Smooth muscle cell (in vitro differentiated cells): ENCODE measurements at regions not wholly inside any gene's neighbourhood (a gene's known extent, or its start where the extent isn't known, plus 50 kb on each side); places are given as distances from the start of the nearest gene placed in this dataset.

Source experiments
- DNase-seq: peaks from one replicate; lab custom pipeline; 2025; ENCODE audit not compliant: unreplicated experiment; lab: John Stamatoyannopoulos, UW
- H2AFZ ChIP-seq: fragments of 200-600 bp; sonication (generic); 2 replicates; pipeline ENCODE4 v1.6.0; 2016; ENCODE audit warnings: antibody characterized with exemption, low read depth, mild to moderate bottlenecking
- H3F3A ChIP-seq: fragments of 200-600 bp; sonication (generic); 2 replicates; pipeline ENCODE4 v1.6.0; 2017; ENCODE audit warnings: antibody characterized with exemption, low read depth
- H3K27ac ChIP-seq: fragments of 200-600 bp; sonication (generic); 2 replicates; pipeline ENCODE4 v1.5.1; 2016; ENCODE audit warnings: low read depth, mild to moderate bottlenecking
- H3K27me3 ChIP-seq: fragments of 200-600 bp; sonication (generic); 2 replicates; pipeline ENCODE4 v1.6.1; 2016; ENCODE audit warnings: low read depth, mild to moderate bottlenecking
- H3K36me3 ChIP-seq: fragments of 200-600 bp; sonication (generic); 2 replicates; pipeline ENCODE4 v1.5.1; 2016; ENCODE audit warnings: low read depth
- H3K4me1 ChIP-seq: fragments of 200-600 bp; sonication (generic); 2 replicates; pipeline ENCODE4 v1.5.1; 2016; ENCODE audit warnings: low read depth
- H3K4me2 ChIP-seq: fragments of 200-600 bp; sonication (generic); 2 replicates; pipeline ENCODE4 v1.6.0; 2016; ENCODE audit warnings: mild to moderate bottlenecking
- H3K4me3 ChIP-seq: fragments of 200-600 bp; sonication (generic); 2 replicates; pipeline ENCODE4 v1.5.1; 2016; ENCODE audit warnings: mild to moderate bottlenecking
- H3K79me2 ChIP-seq: fragments of 200-600 bp; sonication (generic); 2 replicates; pipeline ENCODE4 v1.6.0; 2016; ENCODE audit warnings: low read depth, mild to moderate bottlenecking
- H3K9ac ChIP-seq: fragments of 200-600 bp; sonication (generic); 2 replicates; pipeline ENCODE4 v1.6.0; 2016; ENCODE audit warnings: low read depth
- H3K9me3 ChIP-seq: fragments of 200-600 bp; sonication (generic); replicated peaks from 2 replicates; pipeline ENCODE4 v1.5.1; 2016; ENCODE audit warnings: low read depth
- H4K20me1 ChIP-seq: fragments of 200-600 bp; sonication (generic); 2 replicates; pipeline ENCODE4 v1.6.0; 2016; ENCODE audit warnings: low read depth
- WGBS: methylation state at CpG from one replicate; pipeline ENCODE4 v1.1.7; 2016; ENCODE audit warnings: low lambda C conversion rate; 5-methylcytosine and 5-hydroxymethylcytosine counted together
- TF ChIP-seq, protein P1 (sequence below): fragments of 200-600 bp; sonication (generic); IDR thresholded peaks from 2 replicates; pipeline ENCODE4 v1.5.1; 2017; ENCODE audit warnings: borderline replicate concordance, mild to moderate bottlenecking, antibody characterized with exemption; ENCODE audit not compliant: insufficient read depth, poor library complexity, severe bottlenecking

DNA sequence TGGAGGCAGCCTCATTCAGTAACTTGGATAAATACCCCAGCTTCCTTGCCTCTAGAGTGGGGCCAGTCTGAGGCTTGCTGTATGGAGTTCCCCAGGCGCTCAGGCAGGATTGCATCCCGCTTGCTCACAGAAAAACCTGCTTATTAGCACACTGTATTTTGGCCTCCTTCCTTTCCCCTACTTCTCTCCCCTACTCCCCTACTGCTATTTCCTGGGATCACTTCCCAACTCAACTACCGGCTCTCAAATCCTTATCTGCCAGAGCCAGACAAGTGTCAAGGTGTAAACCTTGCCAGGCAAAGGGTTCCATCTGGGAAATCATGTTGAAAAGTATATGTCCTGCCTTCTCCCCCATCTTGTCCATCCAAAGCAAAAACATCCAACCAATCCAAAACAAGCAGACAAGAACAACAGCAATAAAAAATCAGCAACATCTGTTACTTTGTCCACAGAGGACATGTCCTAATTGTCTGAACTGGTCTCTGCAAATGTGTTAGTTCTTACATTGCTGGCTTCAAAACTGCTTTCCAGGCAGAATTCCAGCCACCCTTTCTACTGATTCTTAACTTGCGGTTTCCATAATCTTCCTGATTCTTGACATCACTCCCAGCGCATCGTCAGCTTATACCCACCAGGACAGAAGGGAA lies 164.1 kb upstream of the SEMA6A start:
- Histone ChIP-seq H3K36me3 (no peaks in the 10 kb centered on the region), H3K27me3 (peaks cover 18% of the 10 kb centered on the region), H3K79me2 (no peaks in the 10 kb centered on the region), H4K20me1 (no peaks in the 10 kb centered on the region), H3K9me3 (no peaks in the 10 kb centered on the region), H3K9ac (no peak overlapping the region), H3K27ac (no peak overlapping the region), H3F3A (no peaks in the 10 kb centered on the region), H3K4me2 (peak overlapping the region; percentile 74), H2AFZ (no peak overlapping the region), H3K4me3 (no peak overlapping the region), H3K4me1 (peaks cover 19% of the 10 kb centered on the region)
- TF ChIP-seq, protein P1, sequence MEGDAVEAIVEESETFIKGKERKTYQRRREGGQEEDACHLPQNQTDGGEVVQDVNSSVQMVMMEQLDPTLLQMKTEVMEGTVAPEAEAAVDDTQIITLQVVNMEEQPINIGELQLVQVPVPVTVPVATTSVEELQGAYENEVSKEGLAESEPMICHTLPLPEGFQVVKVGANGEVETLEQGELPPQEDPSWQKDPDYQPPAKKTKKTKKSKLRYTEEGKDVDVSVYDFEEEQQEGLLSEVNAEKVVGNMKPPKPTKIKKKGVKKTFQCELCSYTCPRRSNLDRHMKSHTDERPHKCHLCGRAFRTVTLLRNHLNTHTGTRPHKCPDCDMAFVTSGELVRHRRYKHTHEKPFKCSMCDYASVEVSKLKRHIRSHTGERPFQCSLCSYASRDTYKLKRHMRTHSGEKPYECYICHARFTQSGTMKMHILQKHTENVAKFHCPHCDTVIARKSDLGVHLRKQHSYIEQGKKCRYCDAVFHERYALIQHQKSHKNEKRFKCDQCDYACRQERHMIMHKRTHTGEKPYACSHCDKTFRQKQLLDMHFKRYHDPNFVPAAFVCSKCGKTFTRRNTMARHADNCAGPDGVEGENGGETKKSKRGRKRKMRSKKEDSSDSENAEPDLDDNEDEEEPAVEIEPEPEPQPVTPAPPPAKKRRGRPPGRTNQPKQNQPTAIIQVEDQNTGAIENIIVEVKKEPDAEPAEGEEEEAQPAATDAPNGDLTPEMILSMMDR = no peak
- 60% methylated on average over 6 of the region's 6 CpGs for WGBS
- no peak for DNase-seq

DNA sequence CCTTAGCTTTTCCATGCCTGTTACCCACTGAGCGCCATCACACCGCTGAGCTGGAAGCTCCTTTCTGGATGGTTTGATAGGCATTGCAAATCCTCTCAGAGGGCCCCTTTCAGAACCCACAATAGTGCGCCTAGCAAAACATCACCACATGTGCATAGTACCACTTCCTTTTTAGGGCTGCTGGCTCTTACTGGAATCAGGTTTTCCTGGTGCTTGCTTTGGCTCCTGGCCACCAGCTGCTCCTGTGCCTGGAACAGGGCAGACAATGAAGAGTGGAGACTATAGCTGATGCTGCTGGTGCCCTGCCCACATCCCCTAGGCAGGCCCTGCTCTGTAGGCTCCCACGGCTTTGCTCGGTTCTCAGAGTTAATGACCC lies 163.6 kb upstream of the SEMA6A start:
- no peak overlapping the region for H3K9ac ChIP-seq
- H3K79me2 ChIP-seq = no peaks in the 10 kb centered on the region
- H4K20me1 ChIP-seq = no peaks in the 10 kb centered on the region
- H3K9me3 ChIP-seq = no peaks in the 10 kb centered on the region
- H3K36me3 ChIP-seq = no peaks in the 10 kb centered on the region
- TF ChIP-seq, protein P1 = no peak
- H2AFZ ChIP-seq = no peak overlapping the region
- no peaks in the 10 kb centered on the region for H3F3A ChIP-seq
- H3K4me2 ChIP-seq = no peak overlapping the region
- H3K27me3 ChIP-seq = peaks cover 18% of the 10 kb centered on the region
- 46% methylated on average over 5 of the region's 5 CpGs for WGBS
- H3K4me3 ChIP-seq = no peak overlapping the region
- no peak overlapping the region for H3K27ac ChIP-seq
- no peak for DNase-seq
- H3K4me1 ChIP-seq = peaks cover 21% of the 10 kb centered on the region

DNA sequence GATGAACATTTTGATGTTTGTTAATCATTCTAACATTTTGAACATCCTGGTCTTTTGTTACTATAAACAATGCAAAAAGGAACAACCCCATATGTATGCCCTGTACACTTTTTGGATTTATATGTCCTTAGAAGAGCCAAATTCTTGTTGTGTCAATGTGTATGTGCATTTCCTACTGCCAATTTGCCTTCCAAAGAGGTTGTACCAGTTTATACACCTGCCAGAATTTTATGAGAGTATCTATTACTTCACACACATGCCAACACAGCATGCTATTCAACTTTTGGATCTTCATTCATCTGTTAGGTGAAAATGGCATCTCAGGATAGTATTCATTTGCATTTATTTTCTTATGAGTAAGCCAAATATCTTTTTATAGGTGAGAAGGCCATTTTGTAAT lies 162.0 kb upstream of the SEMA6A start:
- no peaks in the 10 kb centered on the region for H4K20me1 ChIP-seq
- peaks cover 18% of the 10 kb centered on the region for H3K27me3 ChIP-seq
- peaks cover 21% of the 10 kb centered on the region for H3K4me1 ChIP-seq
- TF ChIP-seq, protein P1 = no peak
- no peak overlapping the region for H3K4me3 ChIP-seq
- DNase-seq = no peak
- no peak overlapping the region for H3K9ac ChIP-seq
- H3K9me3 ChIP-seq = no peaks in the 10 kb centered on the region
- H3K4me2 ChIP-seq = no peak overlapping the region
- no peaks in the 10 kb centered on the region for H3F3A ChIP-seq
- no peaks in the 10 kb centered on the region for H3K36me3 ChIP-seq
- H3K27ac ChIP-seq = no peak overlapping the region
- no peak overlapping the region for H2AFZ ChIP-seq
- no peaks in the 10 kb centered on the region for H3K79me2 ChIP-seq
